RWPE2 (cell line): ENCODE measurements at regions not wholly inside any gene's neighbourhood (a gene's known extent, or its start where the extent isn't known, plus 50 kb on each side); places are given as distances from the start of the nearest gene placed in this dataset.

ENCODE experiments used
- ATAC-seq: fragments of 200-7000 bp; cut with Tn5 transposase; 3 replicates; pipeline ENCODE4 v1.9.1; 2021; ENCODE audit warnings: low read depth
- DNase-seq: peaks from one replicate; pipeline ENCODE4 v3.0.0-alpha.2; 2020; ENCODE audit warnings: low spot score
- H3K27ac ChIP-seq: fragments of 450-650 bp; 2 replicates; pipeline ENCODE4 v1.5.1; 2017; ENCODE audit warnings: mild to moderate bottlenecking; ENCODE audit not compliant: poor library complexity, severe bottlenecking
- H3K27me3 ChIP-seq: fragments of 250-450 bp; sonication (Bioruptor Pico); 2 replicates; pipeline ENCODE4 v1.5.1; 2021; ENCODE audit warnings: mild to moderate bottlenecking, moderate library complexity; ENCODE audit not compliant: insufficient read depth, poor library complexity, severe bottlenecking
- H3K36me3 ChIP-seq: fragments of 250-450 bp; sonication (Bioruptor Pico); 2 replicates; pipeline ENCODE4 v1.5.1; 2020; ENCODE audit warnings: low read depth, mild to moderate bottlenecking, moderate library complexity
- H3K4me1 ChIP-seq: fragments of 250-450 bp; sonication (Bioruptor Pico); 2 replicates; pipeline ENCODE4 v1.5.1; 2021; ENCODE audit warnings: mild to moderate bottlenecking, moderate library complexity; ENCODE audit not compliant: insufficient read depth, poor library complexity, severe bottlenecking
- H3K4me3 ChIP-seq: fragments of 250-450 bp; sonication (Bioruptor Pico); 2 replicates; pipeline ENCODE4 v1.5.1; 2021; ENCODE audit warnings: mild to moderate bottlenecking, moderate library complexity; ENCODE audit not compliant: severe bottlenecking
- H3K9me3 ChIP-seq: fragments of 250-450 bp; sonication (Bioruptor Pico); 2 replicates; pipeline ENCODE4 v1.5.1; 2021; ENCODE audit warnings: mild to moderate bottlenecking, moderate library complexity; ENCODE audit not compliant: severe bottlenecking
- TF ChIP-seq, protein P1 (sequence below): fragments of 450-650 bp; IDR thresholded peaks from one replicate; pipeline ENCODE4 v1.5.1; 2017; ENCODE audit warnings: mild to moderate bottlenecking, moderate library complexity; ENCODE audit not compliant: poor library complexity, severe bottlenecking

DNA sequence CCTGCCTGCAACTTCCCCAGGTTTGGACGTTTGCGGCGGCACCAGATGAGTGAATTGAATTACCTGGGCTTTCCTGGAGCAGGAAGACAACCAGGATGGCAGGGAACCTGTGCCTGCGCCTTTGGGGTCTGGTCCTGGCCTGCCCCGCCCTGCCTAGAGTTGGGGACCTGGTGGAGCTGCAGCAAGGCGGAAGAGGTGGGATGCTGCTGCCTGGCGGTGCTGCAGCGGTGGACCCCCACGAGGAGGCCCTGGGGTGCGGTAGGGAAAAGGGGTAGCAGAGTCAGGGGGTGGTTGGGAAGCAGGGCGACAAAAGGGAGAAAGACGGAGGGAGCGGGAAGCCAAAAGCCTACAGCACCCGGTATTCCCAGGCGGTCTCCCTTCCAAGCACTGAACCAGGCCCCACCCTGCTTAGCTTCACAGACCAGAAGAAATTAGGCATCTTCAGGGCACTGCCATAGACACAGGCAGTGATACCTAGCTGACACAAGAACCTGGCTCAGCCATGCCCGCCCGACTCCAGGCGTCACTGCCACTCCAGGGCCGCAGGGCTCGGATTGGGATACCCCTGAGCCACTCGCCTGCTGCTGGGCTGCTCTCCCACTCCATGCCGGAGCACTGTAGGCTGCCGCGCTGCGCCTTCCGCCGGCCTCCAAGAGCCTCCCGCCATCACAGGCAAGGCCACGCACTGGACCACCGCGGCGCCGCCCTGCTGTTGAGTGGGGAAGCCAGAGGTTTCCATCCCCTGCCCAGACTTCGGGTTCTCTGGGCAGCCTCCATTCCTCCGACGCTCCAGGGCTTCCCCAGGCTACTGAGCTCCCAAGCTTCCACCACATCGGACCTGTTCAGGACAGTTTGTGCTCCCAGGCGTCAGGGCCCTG, 155.2 kb upstream of the ALG10B start:
- no peaks in the 10 kb centered on the region for H3K9me3 ChIP-seq
- ATAC-seq (no peak), DNase-seq (no peak)
- H3K27me3 ChIP-seq = no peaks in the 10 kb centered on the region
- no peak overlapping the region for H3K4me3 ChIP-seq
- H3K4me1 ChIP-seq = no peaks in the 10 kb centered on the region
- TF ChIP-seq, protein P1, sequence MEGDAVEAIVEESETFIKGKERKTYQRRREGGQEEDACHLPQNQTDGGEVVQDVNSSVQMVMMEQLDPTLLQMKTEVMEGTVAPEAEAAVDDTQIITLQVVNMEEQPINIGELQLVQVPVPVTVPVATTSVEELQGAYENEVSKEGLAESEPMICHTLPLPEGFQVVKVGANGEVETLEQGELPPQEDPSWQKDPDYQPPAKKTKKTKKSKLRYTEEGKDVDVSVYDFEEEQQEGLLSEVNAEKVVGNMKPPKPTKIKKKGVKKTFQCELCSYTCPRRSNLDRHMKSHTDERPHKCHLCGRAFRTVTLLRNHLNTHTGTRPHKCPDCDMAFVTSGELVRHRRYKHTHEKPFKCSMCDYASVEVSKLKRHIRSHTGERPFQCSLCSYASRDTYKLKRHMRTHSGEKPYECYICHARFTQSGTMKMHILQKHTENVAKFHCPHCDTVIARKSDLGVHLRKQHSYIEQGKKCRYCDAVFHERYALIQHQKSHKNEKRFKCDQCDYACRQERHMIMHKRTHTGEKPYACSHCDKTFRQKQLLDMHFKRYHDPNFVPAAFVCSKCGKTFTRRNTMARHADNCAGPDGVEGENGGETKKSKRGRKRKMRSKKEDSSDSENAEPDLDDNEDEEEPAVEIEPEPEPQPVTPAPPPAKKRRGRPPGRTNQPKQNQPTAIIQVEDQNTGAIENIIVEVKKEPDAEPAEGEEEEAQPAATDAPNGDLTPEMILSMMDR = no peak
- no peak overlapping the region for H3K27ac ChIP-seq
- H3K36me3 ChIP-seq = no peaks in the 10 kb centered on the region

DNA sequence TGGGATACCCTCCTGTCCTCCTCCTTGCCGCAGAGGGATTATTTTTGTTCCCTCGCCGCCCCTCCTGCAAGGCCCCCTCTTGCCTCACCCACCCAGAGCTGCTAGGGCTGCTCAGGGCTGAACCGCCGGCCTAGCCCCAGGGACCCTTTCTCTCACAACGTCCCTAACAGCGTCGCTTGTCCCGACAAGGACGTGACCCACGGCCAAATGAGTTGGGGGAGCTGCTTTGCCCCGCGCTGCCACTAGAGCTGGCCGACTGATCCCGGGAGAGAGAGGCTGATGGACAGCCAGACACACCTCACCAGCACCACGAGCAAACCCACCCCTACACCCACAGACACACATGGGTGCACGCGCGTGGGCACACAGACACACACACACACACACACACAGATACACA, 154.6 kb upstream of the ALG10B start:
- no peak overlapping the region for H3K4me3 ChIP-seq
- no peaks in the 10 kb centered on the region for H3K27me3 ChIP-seq
- TF ChIP-seq, protein P1 = no peak
- no peaks in the 10 kb centered on the region for H3K4me1 ChIP-seq
- no peak for DNase-seq
- no peak overlapping the region for H3K27ac ChIP-seq
- H3K9me3 ChIP-seq = no peaks in the 10 kb centered on the region
- ATAC-seq = no peak
- no peaks in the 10 kb centered on the region for H3K36me3 ChIP-seq

DNA sequence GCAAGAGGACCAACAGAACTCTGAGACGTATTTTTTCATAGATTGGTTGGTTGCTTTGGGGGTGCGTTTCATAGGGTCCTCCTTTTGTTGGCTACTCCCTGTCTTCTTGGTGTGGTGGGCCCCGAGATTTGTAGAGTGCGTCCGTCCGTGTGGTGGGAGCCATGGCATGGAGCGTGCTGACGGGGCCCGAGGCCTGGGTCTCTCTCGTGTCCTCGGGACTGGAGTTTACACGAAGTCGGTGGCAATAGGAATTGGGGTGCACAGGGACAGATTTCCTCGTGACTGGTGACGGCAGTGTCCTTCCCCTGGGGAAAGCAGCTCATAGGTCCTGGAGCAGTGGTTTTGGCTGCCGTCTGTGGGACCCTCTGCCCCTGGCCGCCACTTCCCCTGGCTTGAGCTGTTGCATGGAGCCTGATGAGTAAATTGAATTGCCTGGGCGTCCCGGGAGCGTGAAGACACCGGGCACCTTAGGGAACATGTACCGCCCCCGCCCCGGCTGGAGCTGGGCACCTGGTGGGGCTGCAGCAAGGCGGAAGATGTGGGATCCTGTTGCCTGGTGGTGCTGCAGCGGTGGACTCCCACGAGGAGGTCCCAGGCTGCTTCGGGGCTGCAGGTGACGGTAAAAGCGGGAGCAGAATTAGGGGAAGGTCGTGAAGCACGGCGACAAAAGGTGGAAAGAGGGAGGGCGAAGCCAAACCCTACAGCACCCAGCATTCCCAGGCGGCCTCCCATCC, 153.7 kb upstream of the ALG10B start:
- Histone ChIP-seq H3K27ac (no peak overlapping the region), H3K36me3 (no peaks in the 10 kb centered on the region), H3K4me1 (no peaks in the 10 kb centered on the region), H3K27me3 (no peaks in the 10 kb centered on the region), H3K4me3 (no peak overlapping the region), H3K9me3 (no peaks in the 10 kb centered on the region)
- TF ChIP-seq, protein P1 = no peak
- ATAC-seq = no peak
- no peak for DNase-seq

DNA sequence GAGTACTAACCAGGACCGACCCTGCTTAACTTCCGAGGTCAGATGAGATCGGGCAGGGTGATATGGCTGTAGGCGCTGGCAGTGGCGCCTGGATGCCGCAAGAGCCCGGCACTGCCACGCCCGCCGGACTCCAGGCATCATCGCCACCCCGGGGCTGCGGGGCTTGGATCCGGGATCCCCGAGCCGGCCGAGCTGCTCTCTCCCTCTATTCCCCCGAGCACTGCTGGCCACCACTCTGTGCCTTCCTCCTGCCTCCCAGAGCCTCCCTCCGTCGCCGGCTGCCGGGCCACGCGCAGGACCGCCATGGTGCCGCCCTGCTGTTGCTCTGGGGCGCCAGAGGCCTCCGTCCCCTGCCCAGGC, 153.2 kb upstream of the ALG10B start:
- Histone ChIP-seq H3K27ac (no peak overlapping the region), H3K27me3 (no peaks in the 10 kb centered on the region), H3K9me3 (no peaks in the 10 kb centered on the region), H3K4me1 (no peaks in the 10 kb centered on the region), H3K36me3 (no peaks in the 10 kb centered on the region), H3K4me3 (no peak overlapping the region)
- ATAC-seq (no peak), DNase-seq (no peak)
- TF ChIP-seq, protein P1 = no peak
